Activated naive CD8-positive, alpha-beta T cell treated with anti-CD3 and anti-CD28 coated beads, Interleukin-2, amount 10 ng/mL, durations not matched to agents 7 days and 5 days (primary cell): ENCODE measurements at regions not wholly inside any gene's neighbourhood (a gene's known extent, or its start where the extent isn't known, plus 50 kb on each side); places are given as distances from the start of the nearest gene placed in this dataset.

Experiments
- ATAC-seq: fragments of 150-1000 bp; cut with Tn5 transposase; one replicate; pipeline ENCODE4 v1.10.0; 2021; ENCODE audit warnings: low read depth, moderate library complexity
- POLR2A ChIA-PET: fragments of 350-600 bp; sonication (Branson Sonifier 250); formaldehyde crosslinking; loops from one replicate; lab custom pipeline; 2021; ENCODE audit warnings: antibody characterized with exemption; lab: Charles Lee
- DNase-seq: peaks from one replicate; pipeline ENCODE4 v3.0.0; 2021
- H3K27ac Mint-ChIP-seq: one replicate; pipeline ENCODE4 v1.8.0; 2022; ENCODE audit warnings: mild to moderate bottlenecking, mixed read lengths
- H3K27me3 Mint-ChIP-seq: one replicate; pipeline ENCODE4 v1.8.0; 2022; ENCODE audit warnings: mild to moderate bottlenecking, moderate library complexity, mixed read lengths
- H3K36me3 Mint-ChIP-seq: one replicate; pipeline ENCODE4 v1.8.0; 2021; ENCODE audit warnings: mild to moderate bottlenecking, mixed read lengths
- H3K4me1 Mint-ChIP-seq: one replicate; pipeline ENCODE4 v1.8.0; 2021; ENCODE audit warnings: mixed read lengths
- H3K4me3 Mint-ChIP-seq: one replicate; pipeline ENCODE4 v1.8.0; 2022; ENCODE audit warnings: mild to moderate bottlenecking, moderate library complexity, mixed read lengths
- H3K9me3 Mint-ChIP-seq: one replicate; pipeline ENCODE4 v1.8.0; 2021; ENCODE audit warnings: mixed read lengths

GRCh38 chr1:87179851-87180519 is 148.7 kb upstream of the LMO4 start:
- DNase-seq (no peak), ATAC-seq (no peak)
- H3K9me3 Mint-ChIP-seq, result no peaks in the 10 kb centered on the region
- H3K27me3 Mint-ChIP-seq, result peaks cover 6% of the 10 kb centered on the region
- H3K4me1 Mint-ChIP-seq, result no peaks in the 10 kb centered on the region
- H3K36me3 Mint-ChIP-seq, result no peaks in the 10 kb centered on the region
- no peak overlapping the region for H3K27ac Mint-ChIP-seq
- no peak overlapping the region for H3K4me3 Mint-ChIP-seq
- POLR2A ChIA-PET, result no interaction called here

DNA sequence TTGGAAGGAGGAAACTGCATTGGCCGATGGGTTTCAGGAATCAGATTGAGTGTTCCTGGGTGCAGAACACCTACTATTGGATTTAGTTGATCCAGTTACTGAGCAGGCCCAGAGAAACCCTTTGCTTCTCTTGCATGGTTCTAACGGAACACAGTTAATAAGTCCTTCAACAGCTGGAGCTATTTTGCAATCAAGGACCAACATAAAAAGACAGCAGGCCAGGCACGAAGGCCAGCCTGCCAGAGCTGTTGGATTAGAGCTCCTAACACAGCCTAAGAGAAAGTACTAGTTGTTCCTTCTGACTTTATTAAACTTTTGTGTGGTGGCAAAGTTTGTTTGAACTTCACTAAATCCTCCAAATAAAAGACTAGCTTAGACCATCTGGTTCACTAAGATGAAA is 148.0 kb upstream of the LMO4 start:
- ATAC-seq, result no peak
- Mint-ChIP-seq H3K27me3 (peaks cover 6% of the 10 kb centered on the region), H3K36me3 (no peaks in the 10 kb centered on the region), H3K4me1 (no peaks in the 10 kb centered on the region), H3K9me3 (no peaks in the 10 kb centered on the region), H3K4me3 (no peak overlapping the region), H3K27ac (no peak overlapping the region)
- no peak for DNase-seq
- POLR2A ChIA-PET, result no interaction called here

- H3K4me3 Mint-ChIP-seq, result no peak overlapping the region
- ATAC-seq, result no peak
- H3K36me3 Mint-ChIP-seq, result no peaks in the 10 kb centered on the region
- peaks cover 6% of the 10 kb centered on the region for H3K27me3 Mint-ChIP-seq
- H3K4me1 Mint-ChIP-seq, result no peaks in the 10 kb centered on the region
- DNase-seq, result no peak
- POLR2A ChIA-PET, result no interaction called here
- no peak overlapping the region for H3K27ac Mint-ChIP-seq
- H3K9me3 Mint-ChIP-seq, result no peaks in the 10 kb centered on the region
Observed at GRCh38 chr1:87182611-87183010, 146.1 kb upstream of the LMO4 start.

DNA sequence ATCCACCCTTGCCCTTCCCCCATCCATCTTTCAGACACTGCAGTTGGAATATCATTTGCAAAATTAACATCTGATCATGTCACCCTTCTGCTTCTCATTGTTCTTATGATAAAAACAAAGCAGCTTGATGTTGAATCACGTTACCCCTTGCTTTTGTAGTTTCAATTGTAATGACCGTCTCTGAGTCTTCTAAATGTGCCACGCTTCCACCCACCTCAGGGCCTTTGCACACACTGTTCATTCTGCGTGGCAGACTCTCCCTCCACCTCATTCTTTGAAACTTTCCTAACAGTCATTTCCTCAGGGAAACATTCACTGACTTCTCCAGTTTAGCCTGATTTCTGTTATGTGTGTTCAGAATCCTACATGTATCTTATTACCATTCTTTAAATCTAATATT is 143.6 kb upstream of the LMO4 start:
- no peaks in the 10 kb centered on the region for H3K36me3 Mint-ChIP-seq
- DNase-seq, result no peak
- H3K4me3 Mint-ChIP-seq, result no peak overlapping the region
- POLR2A ChIA-PET, result no interaction called here
- no peaks in the 10 kb centered on the region for H3K9me3 Mint-ChIP-seq
- no peak overlapping the region for H3K27ac Mint-ChIP-seq
- peaks cover 6% of the 10 kb centered on the region for H3K27me3 Mint-ChIP-seq
- no peaks in the 10 kb centered on the region for H3K4me1 Mint-ChIP-seq
- ATAC-seq, result no peak

GRCh38 chr1:87186346-87186745 is 142.3 kb upstream of the LMO4 start:
- Mint-ChIP-seq H3K9me3 (no peaks in the 10 kb centered on the region), H3K27me3 (peaks cover 4% of the 10 kb centered on the region), H3K27ac (no peak overlapping the region), H3K4me3 (no peak overlapping the region), H3K4me1 (no peaks in the 10 kb centered on the region), H3K36me3 (no peaks in the 10 kb centered on the region)
- POLR2A ChIA-PET, result no interaction called here
- ATAC-seq, result no peak
- DNase-seq, result no peak

DNA sequence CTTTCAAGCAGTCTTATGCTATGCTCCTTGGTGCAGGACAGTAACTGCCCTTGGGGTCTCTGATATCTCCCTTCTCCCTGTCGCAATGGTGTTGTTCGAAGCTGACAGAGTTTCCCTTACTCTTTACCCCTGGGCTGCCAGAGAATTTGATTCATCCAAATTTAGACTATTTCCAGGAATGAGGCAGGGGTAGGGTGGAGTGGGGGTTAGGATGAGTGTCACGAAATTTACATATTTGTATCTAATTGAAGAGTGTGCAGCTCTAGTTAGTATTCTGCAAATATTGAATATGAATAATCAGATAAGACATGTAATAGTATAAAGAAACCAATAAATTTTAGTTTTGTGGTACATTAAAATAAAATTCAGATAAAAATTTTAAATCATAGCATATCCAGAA is 140.0 kb upstream of the LMO4 start:
- Mint-ChIP-seq H3K36me3 (no peaks in the 10 kb centered on the region), H3K27ac (no peak overlapping the region), H3K9me3 (no peaks in the 10 kb centered on the region), H3K27me3 (peaks cover 6% of the 10 kb centered on the region), H3K4me1 (no peaks in the 10 kb centered on the region), H3K4me3 (no peak overlapping the region)
- DNase-seq (no peak), ATAC-seq (no peak)
- POLR2A ChIA-PET, result no interaction called here

DNA sequence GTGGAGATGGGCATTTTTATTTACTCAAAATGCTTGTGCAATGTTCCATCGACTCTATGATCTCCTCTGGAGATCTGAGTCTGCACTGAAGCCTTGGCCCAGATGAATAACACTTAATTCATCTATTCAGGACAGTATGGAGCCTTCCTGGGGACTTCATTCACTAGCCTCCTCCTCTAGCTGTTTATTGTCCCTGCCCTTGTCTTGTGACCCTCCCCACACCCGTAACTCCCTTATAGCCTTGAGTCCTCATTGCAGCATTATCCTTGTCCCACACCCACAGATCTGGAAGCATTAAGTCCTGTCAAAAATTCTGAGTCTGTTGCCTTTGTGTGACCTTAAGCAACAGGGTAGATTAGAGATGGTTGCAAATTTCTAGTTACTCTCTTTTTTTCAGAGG is 138.3 kb upstream of the LMO4 start:
- no peak for DNase-seq
- Mint-ChIP-seq H3K27me3 (peaks cover 5% of the 10 kb centered on the region), H3K36me3 (no peaks in the 10 kb centered on the region), H3K4me3 (no peak overlapping the region), H3K4me1 (no peaks in the 10 kb centered on the region), H3K9me3 (no peaks in the 10 kb centered on the region), H3K27ac (no peak overlapping the region)
- POLR2A ChIA-PET, result no interaction called here
- ATAC-seq, result no peak

GRCh38 chr1:87191646-87192045 is 137.0 kb upstream of the LMO4 start:
- Mint-ChIP-seq H3K36me3 (no peaks in the 10 kb centered on the region), H3K27ac (no peak overlapping the region), H3K9me3 (no peaks in the 10 kb centered on the region), H3K27me3 (peaks cover 7% of the 10 kb centered on the region), H3K4me3 (no peak overlapping the region), H3K4me1 (no peaks in the 10 kb centered on the region)
- ATAC-seq, result no peak
- DNase-seq, result no peak
- POLR2A ChIA-PET, result no interaction called here

GRCh38 chr1:87194271-87194774 is 134.4 kb upstream of the LMO4 start:
- peaks cover 7% of the 10 kb centered on the region for H3K27me3 Mint-ChIP-seq
- POLR2A ChIA-PET, result no interaction called here
- DNase-seq, result no peak
- no peak overlapping the region for H3K27ac Mint-ChIP-seq
- no peaks in the 10 kb centered on the region for H3K4me1 Mint-ChIP-seq
- ATAC-seq, result no peak
- H3K9me3 Mint-ChIP-seq, result no peaks in the 10 kb centered on the region
- no peaks in the 10 kb centered on the region for H3K36me3 Mint-ChIP-seq
- no peak overlapping the region for H3K4me3 Mint-ChIP-seq

DNA sequence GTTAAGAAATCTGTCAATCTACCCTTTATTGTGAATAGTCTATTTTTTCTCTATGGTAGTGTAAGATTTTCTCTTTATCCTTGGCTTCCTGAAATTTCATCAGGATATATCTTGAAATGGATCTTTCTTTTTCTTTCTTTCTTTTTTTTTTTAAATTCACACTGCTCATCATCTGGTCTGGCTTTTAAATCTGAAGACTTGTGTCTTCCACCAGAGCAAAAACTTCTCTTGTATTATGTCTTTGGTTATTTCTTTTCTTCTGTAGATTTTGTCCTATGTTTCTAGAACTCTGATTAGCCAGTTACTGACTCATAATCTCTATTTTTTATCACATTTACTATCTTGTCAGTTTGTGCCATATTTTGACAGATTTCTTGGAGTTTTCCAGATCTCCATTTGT is 133.8 kb upstream of the LMO4 start:
- Mint-ChIP-seq H3K36me3 (no peaks in the 10 kb centered on the region), H3K27me3 (peaks cover 7% of the 10 kb centered on the region), H3K27ac (no peak overlapping the region)

GRCh38 chr1:87196110-87196827 is 132.4 kb upstream of the LMO4 start:
- peaks cover 5% of the 10 kb centered on the region for H3K27me3 Mint-ChIP-seq
- ATAC-seq (no peak), DNase-seq (no peak)
- no peaks in the 10 kb centered on the region for H3K9me3 Mint-ChIP-seq
- no peaks in the 10 kb centered on the region for H3K4me1 Mint-ChIP-seq
- no peak overlapping the region for H3K4me3 Mint-ChIP-seq
- POLR2A ChIA-PET, result no interaction called here
- no peaks in the 10 kb centered on the region for H3K36me3 Mint-ChIP-seq
- H3K27ac Mint-ChIP-seq, result no peak overlapping the region

More for the DNA sequence above, 133.8 kb upstream of the LMO4 start:
- no peak for DNase-seq
- H3K4me1 Mint-ChIP-seq, result no peaks in the 10 kb centered on the region
- ATAC-seq, result no peak
- no peak overlapping the region for H3K4me3 Mint-ChIP-seq
- POLR2A ChIA-PET, result no interaction called here
- no peaks in the 10 kb centered on the region for H3K9me3 Mint-ChIP-seq

DNA sequence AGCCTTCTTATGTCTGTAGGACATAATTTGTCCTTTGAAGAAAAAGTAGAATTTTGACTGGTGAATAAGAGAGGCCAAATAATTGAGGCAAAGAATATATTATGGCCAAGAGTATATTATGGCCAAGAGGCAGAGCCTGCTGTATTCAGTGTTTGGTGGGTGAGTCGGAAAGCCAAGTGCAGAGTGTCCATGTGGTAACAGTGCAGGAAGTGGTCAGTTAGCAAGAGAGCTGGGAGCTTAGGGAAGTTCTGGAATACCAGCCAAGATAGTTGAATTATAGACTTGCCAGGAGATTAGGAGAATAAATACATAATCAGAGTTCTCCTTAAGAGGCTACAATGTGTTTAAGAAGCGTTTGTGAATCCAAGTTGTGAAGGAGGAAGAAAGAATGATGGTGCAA is 131.5 kb upstream of the LMO4 start:
- Mint-ChIP-seq H3K36me3 (no peaks in the 10 kb centered on the region), H3K4me3 (no peak overlapping the region), H3K9me3 (no peaks in the 10 kb centered on the region), H3K27me3 (peaks cover 11% of the 10 kb centered on the region), H3K27ac (no peak overlapping the region), H3K4me1 (peaks cover under 1% of the 10 kb centered on the region)
- no peak for DNase-seq
- POLR2A ChIA-PET, result no interaction called here
- no peak for ATAC-seq

DNA sequence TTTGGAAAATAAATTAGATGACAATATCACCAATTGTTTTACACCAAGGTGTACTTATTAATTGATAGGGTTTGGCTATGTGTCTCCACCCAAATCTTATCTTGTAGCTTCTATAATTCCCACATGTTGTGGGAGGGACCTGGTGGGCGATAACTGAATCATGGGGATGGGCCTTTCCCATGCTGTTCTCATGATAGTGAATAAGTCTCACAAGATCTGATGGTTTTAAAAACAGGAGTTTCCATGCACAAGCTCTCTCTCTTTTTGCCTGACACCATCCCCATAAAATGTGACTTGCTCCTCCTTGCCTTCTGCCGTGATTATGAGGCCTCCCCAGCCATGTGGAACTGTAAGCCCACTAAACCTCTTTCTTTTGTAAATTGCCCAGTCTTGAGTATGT is 131.0 kb upstream of the LMO4 start:
- Mint-ChIP-seq H3K27me3 (peaks cover 16% of the 10 kb centered on the region), H3K4me1 (peaks cover 1% of the 10 kb centered on the region), H3K36me3 (no peaks in the 10 kb centered on the region), H3K4me3 (no peak overlapping the region), H3K9me3 (no peaks in the 10 kb centered on the region), H3K27ac (no peak overlapping the region)
- DNase-seq (no peak), ATAC-seq (no peak)
- POLR2A ChIA-PET, result no interaction called here

GRCh38 chr1:87200875-87201638 is 127.6 kb upstream of the LMO4 start:
- no peaks in the 10 kb centered on the region for H3K36me3 Mint-ChIP-seq
- no peak for ATAC-seq
- H3K4me3 Mint-ChIP-seq, result no peak overlapping the region
- H3K9me3 Mint-ChIP-seq, result no peaks in the 10 kb centered on the region
- peaks cover 22% of the 10 kb centered on the region for H3K27me3 Mint-ChIP-seq
- peaks cover 3% of the 10 kb centered on the region for H3K4me1 Mint-ChIP-seq
- DNase-seq, result no peak
- POLR2A ChIA-PET, result no interaction called here
- no peak overlapping the region for H3K27ac Mint-ChIP-seq
